ENCODE measurements at regions not wholly inside any gene's neighbourhood (a gene's known extent, or its start where the extent isn't known, plus 50 kb on each side); places are given as distances from the start of the nearest gene placed in this dataset.

DNA sequence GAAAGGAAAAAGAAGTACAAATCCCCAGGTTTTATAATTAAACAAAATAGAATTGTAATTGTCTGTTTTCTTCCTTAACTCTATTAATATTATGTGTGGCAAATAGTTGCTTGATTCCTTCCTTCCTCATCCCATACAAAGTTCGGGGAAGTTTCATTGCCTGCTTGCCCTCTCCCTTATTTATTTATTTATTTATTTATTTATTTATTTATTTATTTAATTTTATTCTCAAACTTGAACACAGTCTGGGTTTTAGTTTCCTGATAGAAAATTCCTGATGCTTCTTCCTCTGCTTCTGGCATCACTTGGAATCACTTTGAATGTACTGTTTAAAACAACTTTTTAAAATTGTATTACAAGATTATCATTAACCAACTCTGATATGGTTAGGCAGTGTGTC, 145.8 kb upstream of the SOX5 start:
- TF ChIP-seq, protein P1, sequence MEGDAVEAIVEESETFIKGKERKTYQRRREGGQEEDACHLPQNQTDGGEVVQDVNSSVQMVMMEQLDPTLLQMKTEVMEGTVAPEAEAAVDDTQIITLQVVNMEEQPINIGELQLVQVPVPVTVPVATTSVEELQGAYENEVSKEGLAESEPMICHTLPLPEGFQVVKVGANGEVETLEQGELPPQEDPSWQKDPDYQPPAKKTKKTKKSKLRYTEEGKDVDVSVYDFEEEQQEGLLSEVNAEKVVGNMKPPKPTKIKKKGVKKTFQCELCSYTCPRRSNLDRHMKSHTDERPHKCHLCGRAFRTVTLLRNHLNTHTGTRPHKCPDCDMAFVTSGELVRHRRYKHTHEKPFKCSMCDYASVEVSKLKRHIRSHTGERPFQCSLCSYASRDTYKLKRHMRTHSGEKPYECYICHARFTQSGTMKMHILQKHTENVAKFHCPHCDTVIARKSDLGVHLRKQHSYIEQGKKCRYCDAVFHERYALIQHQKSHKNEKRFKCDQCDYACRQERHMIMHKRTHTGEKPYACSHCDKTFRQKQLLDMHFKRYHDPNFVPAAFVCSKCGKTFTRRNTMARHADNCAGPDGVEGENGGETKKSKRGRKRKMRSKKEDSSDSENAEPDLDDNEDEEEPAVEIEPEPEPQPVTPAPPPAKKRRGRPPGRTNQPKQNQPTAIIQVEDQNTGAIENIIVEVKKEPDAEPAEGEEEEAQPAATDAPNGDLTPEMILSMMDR (IDR thresholded peaks at IDR 0.05; ENCODE audit: insufficient read depth, low read depth, low read length) = no peak
- TF ChIP-seq EZH2 (IDR thresholded peaks at IDR 0.05; ENCODE audit: insufficient read depth, low read length) = no peak
